ENCODE measurements at regions not wholly inside any gene's neighbourhood (a gene's known extent, or its start where the extent isn't known, plus 50 kb on each side); places are given as distances from the start of the nearest gene placed in this dataset.

GRCh38 chr3:15941958-15942357 lies 144.2 kb upstream of the ANKRD28 start:
- intact Hi-C loops (cut with DNase I) = no loop called here
- no peaks in the 10 kb centered on the region for H3K27me3 ChIP-seq
- TF ChIP-seq, protein P1, sequence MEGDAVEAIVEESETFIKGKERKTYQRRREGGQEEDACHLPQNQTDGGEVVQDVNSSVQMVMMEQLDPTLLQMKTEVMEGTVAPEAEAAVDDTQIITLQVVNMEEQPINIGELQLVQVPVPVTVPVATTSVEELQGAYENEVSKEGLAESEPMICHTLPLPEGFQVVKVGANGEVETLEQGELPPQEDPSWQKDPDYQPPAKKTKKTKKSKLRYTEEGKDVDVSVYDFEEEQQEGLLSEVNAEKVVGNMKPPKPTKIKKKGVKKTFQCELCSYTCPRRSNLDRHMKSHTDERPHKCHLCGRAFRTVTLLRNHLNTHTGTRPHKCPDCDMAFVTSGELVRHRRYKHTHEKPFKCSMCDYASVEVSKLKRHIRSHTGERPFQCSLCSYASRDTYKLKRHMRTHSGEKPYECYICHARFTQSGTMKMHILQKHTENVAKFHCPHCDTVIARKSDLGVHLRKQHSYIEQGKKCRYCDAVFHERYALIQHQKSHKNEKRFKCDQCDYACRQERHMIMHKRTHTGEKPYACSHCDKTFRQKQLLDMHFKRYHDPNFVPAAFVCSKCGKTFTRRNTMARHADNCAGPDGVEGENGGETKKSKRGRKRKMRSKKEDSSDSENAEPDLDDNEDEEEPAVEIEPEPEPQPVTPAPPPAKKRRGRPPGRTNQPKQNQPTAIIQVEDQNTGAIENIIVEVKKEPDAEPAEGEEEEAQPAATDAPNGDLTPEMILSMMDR (IDR thresholded peaks at IDR 0.05) = no peak
- H3K27ac ChIP-seq = no peak overlapping the region
- H3K4me1 ChIP-seq = no peaks in the 10 kb centered on the region
- H3K9me3 ChIP-seq = no peaks in the 10 kb centered on the region
- H3K9ac ChIP-seq (ENCODE audit: low read depth in 2 of 2, low read length in 2 of 2) = no peak overlapping the region
- H3K4me3 ChIP-seq = no peak overlapping the region
- no peak for DNase-seq
- no peaks in the 10 kb centered on the region for H3K36me3 ChIP-seq

GRCh38 chr3:15942462-15942861 lies 144.7 kb upstream of the ANKRD28 start:
- no peak overlapping the region for H3K4me3 ChIP-seq
- no peak overlapping the region for H3K27ac ChIP-seq
- H3K9ac ChIP-seq (ENCODE audit: low read depth in 2 of 2, low read length in 2 of 2) = no peak overlapping the region
- TF ChIP-seq, protein P1 (IDR thresholded peaks at IDR 0.05) = no peak
- no peak for DNase-seq
- no peaks in the 10 kb centered on the region for H3K4me1 ChIP-seq
- H3K36me3 ChIP-seq = no peaks in the 10 kb centered on the region
- intact Hi-C loops (cut with DNase I) = no loop called here
- no peaks in the 10 kb centered on the region for H3K27me3 ChIP-seq
- no peaks in the 10 kb centered on the region for H3K9me3 ChIP-seq

- TF ChIP-seq, protein P1 (IDR thresholded peaks at IDR 0.05) = no peak
- Histone ChIP-seq H3K9ac (ENCODE audit: low read depth in 2 of 2, low read length in 2 of 2) (no peak overlapping the region), H3K4me1 (no peaks in the 10 kb centered on the region), H3K4me3 (no peak overlapping the region), H3K27ac (no peak overlapping the region), H3K36me3 (no peaks in the 10 kb centered on the region), H3K27me3 (no peaks in the 10 kb centered on the region), H3K9me3 (no peaks in the 10 kb centered on the region)
- intact Hi-C loops (cut with DNase I) = no loop called here
- no peak for DNase-seq
Observed at GRCh38 chr3:15942936-15943335, 145.2 kb upstream of the ANKRD28 start.

- H3K9ac ChIP-seq (ENCODE audit: low read depth in 2 of 2, low read length in 2 of 2) = no peak overlapping the region
- H3K9me3 ChIP-seq = no peaks in the 10 kb centered on the region
- no peak for DNase-seq
- H3K4me3 ChIP-seq = no peak overlapping the region
- intact Hi-C loops (cut with DNase I) = no loop called here
- no peaks in the 10 kb centered on the region for H3K36me3 ChIP-seq
- no peak overlapping the region for H3K27ac ChIP-seq
- no peaks in the 10 kb centered on the region for H3K27me3 ChIP-seq
- H3K4me1 ChIP-seq = no peaks in the 10 kb centered on the region
- TF ChIP-seq, protein P1 (IDR thresholded peaks at IDR 0.05) = no peak
Observed at GRCh38 chr3:15948388-15948787, 150.6 kb upstream of the ANKRD28 start.

DNA sequence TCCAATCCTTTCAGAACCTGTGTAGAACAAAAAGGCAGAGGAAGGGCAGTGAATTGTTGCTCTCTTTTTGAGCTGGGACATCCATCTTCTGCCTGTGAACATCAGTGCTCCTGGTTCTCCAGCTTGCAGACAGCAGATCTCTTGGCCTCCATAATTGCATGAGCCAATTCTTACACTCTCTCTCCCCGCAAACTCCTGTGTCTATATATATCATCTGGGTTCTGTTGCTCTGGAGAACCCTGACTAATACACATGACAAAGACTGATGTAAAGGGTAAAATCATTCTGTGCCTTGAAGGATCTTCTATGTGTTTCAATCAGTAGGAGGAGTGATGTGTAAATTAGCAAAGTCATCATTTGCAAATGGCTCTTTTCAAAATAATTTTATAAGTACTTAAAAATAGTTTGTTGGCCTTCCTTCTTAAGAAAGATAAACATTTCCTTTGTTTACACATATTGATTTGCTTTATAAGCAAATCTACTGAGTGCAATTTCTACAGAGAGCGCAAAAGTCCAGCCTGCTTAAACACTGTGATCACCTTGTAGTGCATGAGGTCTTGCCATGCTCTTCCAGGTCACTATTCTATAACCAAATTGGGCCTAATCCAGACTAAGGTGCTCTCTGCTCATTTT lies 154.9 kb upstream of the ANKRD28 start:
- no peak overlapping the region for H3K9ac ChIP-seq (ENCODE audit: low read depth in 2 of 2, low read length in 2 of 2)
- no peak overlapping the region for H3K4me3 ChIP-seq
- TF ChIP-seq, protein P1 (IDR thresholded peaks at IDR 0.05) = no peak
- no peaks in the 10 kb centered on the region for H3K27me3 ChIP-seq
- no peaks in the 10 kb centered on the region for H3K4me1 ChIP-seq
- DNase-seq = no peak
- intact Hi-C loops (cut with DNase I) = no loop called here
- no peaks in the 10 kb centered on the region for H3K9me3 ChIP-seq
- no peaks in the 10 kb centered on the region for H3K36me3 ChIP-seq
- no peak overlapping the region for H3K27ac ChIP-seq

All from colonic mucosa (tissue), 4 donors.